ENCODE measurements at regions not wholly inside any gene's neighbourhood (a gene's known extent, or its start where the extent isn't known, plus 50 kb on each side); places are given as distances from the start of the nearest gene placed in this dataset.

DNA sequence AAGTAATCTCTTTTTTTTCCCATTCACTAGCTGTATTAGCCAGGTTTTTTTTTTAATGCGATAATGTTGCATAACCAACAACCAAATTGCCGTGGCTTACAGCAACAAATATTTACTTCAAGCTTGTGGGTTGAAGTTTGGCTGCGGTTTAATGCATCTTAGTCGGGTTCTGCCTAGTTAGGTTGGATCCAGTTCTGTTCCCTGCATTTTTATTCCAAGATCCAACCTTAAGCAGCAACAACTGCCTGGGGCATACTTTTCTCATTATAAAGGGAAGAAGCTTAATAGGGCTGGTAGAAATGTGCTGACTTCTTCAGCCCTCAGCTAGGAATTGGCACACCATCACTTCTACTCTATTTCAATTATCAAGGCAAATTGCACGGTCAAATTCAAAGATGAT, 1115.5 kb upstream of the AUTS2 start:
- no peak for DNase-seq (ENCODE audit: extremely low spot score)
- intact Hi-C loops (cut with DNase I) = no loop called here
- Histone ChIP-seq H3K4me3 (no peak overlapping the region), H3K27ac (replicated peaks in 1 of 4) (no peak overlapping the region), H3K9me3 (no peaks in the 10 kb centered on the region), H3K27me3 (no peaks in the 10 kb centered on the region), H3K4me1 (no peaks in the 10 kb centered on the region), H3K36me3 (no peaks in the 10 kb centered on the region)
- TF ChIP-seq POLR2A (IDR thresholded peaks at IDR 0.05; ENCODE audit: low read depth) = no peak
- TF ChIP-seq POLR2AphosphoS5 (IDR thresholded peaks at IDR 0.05) = no peak
- TF ChIP-seq, protein P1, sequence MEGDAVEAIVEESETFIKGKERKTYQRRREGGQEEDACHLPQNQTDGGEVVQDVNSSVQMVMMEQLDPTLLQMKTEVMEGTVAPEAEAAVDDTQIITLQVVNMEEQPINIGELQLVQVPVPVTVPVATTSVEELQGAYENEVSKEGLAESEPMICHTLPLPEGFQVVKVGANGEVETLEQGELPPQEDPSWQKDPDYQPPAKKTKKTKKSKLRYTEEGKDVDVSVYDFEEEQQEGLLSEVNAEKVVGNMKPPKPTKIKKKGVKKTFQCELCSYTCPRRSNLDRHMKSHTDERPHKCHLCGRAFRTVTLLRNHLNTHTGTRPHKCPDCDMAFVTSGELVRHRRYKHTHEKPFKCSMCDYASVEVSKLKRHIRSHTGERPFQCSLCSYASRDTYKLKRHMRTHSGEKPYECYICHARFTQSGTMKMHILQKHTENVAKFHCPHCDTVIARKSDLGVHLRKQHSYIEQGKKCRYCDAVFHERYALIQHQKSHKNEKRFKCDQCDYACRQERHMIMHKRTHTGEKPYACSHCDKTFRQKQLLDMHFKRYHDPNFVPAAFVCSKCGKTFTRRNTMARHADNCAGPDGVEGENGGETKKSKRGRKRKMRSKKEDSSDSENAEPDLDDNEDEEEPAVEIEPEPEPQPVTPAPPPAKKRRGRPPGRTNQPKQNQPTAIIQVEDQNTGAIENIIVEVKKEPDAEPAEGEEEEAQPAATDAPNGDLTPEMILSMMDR (IDR thresholded peaks at IDR 0.05) = no peak
- no peak for TF ChIP-seq EP300 (IDR thresholded peaks at IDR 0.05)
- 96% methylated on average over 5 of the region's 5 CpGs for WGBS

DNA sequence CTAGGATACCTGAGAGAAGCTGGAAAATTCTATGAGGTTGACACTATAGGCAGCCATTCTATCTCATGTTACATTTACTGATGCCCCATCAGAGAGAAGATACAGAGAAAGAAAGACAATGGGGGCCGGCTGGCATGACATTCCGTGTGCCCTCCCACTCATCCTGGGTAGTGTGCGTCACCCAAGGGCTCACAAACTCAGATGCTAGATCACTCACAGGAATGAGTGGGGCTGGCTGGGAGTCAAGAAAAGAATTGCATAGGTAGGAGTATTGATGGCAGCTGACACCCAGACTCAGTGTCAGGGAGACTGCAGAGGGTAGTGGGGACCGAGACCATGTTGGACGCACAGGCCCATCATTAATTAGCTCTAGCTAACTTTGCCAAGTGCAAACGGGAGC, 1113.5 kb upstream of the AUTS2 start:
- Histone ChIP-seq H3K36me3 (no peaks in the 10 kb centered on the region), H3K4me1 (no peaks in the 10 kb centered on the region), H3K4me3 (no peak overlapping the region), H3K9me3 (no peaks in the 10 kb centered on the region), H3K27ac (replicated peaks in 1 of 4) (no peak overlapping the region), H3K27me3 (no peaks in the 10 kb centered on the region)
- intact Hi-C loops (cut with DNase I) = no loop called here
- WGBS = 89% methylated on average over 6 of the region's 6 CpGs
- DNase-seq (ENCODE audit: extremely low spot score) = no peak
- TF ChIP-seq EP300 (IDR thresholded peaks at IDR 0.05) (no peak), POLR2AphosphoS5 (IDR thresholded peaks at IDR 0.05) (no peak), POLR2A (IDR thresholded peaks at IDR 0.05; ENCODE audit: low read depth) (no peak)
- TF ChIP-seq, protein P1 (IDR thresholded peaks at IDR 0.05) = no peak

DNA sequence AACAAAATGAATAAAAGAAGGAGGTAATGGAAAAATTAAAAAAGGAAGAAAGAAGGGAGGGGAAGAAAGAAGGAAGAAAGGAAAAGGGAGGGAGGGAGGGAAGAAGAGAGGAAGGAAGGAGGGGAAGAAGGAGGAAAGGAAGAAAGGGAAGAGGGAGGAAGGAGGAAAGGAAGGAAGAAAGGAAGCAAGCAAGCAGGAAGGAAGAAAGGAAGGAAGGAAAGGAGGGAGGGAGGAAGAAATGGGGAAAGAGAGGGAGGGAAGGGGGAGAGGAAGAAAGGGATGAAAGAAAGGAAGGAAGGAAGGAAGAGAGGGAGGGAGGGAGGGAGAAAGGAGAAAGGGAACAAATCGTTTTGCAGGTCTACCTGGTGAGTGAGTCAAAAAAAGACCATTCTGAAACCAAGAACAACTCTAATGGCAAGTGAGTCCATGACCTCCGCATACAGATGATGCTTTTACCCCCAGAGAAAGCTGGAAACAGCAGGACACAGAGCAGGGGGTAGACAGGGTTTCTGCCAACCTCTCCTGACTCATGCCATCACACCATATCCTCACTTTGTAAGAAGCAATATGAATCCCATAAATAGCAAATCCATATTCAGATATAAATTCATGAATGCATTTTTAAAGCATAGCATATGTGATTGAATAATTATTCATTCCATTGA, 1112.9 kb upstream of the AUTS2 start:
- 71% methylated on average over 2 of the region's 2 CpGs for WGBS
- intact Hi-C loops (cut with DNase I) = no loop called here
- H3K4me3 ChIP-seq = no peak overlapping the region
- H3K36me3 ChIP-seq = no peaks in the 10 kb centered on the region
- TF ChIP-seq POLR2AphosphoS5 (IDR thresholded peaks at IDR 0.05) = no peak
- TF ChIP-seq EP300 (IDR thresholded peaks at IDR 0.05) = no peak
- TF ChIP-seq, protein P1 (IDR thresholded peaks at IDR 0.05) = no peak
- TF ChIP-seq POLR2A (IDR thresholded peaks at IDR 0.05; ENCODE audit: low read depth) = no peak
- H3K27ac ChIP-seq (replicated peaks in 1 of 4) = no peak overlapping the region
- no peak for DNase-seq (ENCODE audit: extremely low spot score)
- H3K4me1 ChIP-seq = no peaks in the 10 kb centered on the region
- no peaks in the 10 kb centered on the region for H3K9me3 ChIP-seq
- no peaks in the 10 kb centered on the region for H3K27me3 ChIP-seq

DNA sequence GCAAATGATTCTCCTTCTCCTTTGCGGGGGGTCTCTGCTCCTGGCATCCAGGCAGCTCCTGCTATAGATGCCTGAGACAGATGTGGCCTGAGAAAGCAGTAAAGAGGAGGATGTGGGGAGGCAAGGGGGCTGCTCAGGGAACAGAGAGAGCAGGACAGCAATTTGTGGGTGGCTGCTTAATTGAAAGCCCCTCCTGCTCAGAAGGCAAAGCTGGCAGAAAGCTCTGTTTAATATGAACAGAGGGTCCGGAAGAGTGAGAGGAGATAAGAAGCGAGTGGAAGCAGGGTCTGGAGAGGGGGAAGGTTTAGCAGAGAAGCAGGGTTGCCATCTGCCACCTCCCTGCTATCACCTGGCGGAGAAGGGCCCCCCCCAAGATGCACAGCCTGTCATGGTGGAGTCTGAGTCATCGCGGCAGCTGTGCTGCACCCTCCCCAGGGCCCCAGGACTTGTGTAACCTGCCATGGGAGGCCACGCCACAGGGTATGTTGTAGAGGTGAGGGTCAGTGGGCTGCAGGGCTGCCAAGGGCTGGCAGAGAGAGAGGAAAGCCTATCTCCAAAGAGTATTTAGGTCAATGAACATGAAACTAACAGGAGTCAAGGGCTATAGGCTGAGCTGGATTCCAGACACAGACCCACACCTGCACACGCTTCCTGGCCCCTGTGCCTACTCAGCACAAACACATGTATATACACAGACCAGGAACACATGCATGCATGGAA, 1109.8 kb upstream of the AUTS2 start:
- Histone ChIP-seq H3K9me3 (no peaks in the 10 kb centered on the region), H3K4me1 (no peaks in the 10 kb centered on the region), H3K4me3 (no peak overlapping the region), H3K27ac (replicated peaks in 1 of 4) (no peak overlapping the region), H3K27me3 (no peaks in the 10 kb centered on the region), H3K36me3 (no peaks in the 10 kb centered on the region)
- intact Hi-C loops (cut with DNase I) = no loop called here
- no peak for TF ChIP-seq POLR2A (IDR thresholded peaks at IDR 0.05; ENCODE audit: low read depth)
- no peak for TF ChIP-seq POLR2AphosphoS5 (IDR thresholded peaks at IDR 0.05)
- TF ChIP-seq, protein P1 (IDR thresholded peaks at IDR 0.05) = no peak
- TF ChIP-seq EP300 (IDR thresholded peaks at IDR 0.05) = no peak
- DNase-seq (ENCODE audit: extremely low spot score) = no peak
- WGBS = 82% methylated on average over 8 of the region's 8 CpGs

Data from esophagus muscularis mucosa (tissue), 4 donors.